Esophagus squamous epithelium (tissue), 4 donors: ENCODE measurements at regions not wholly inside any gene's neighbourhood (a gene's known extent, or its start where the extent isn't known, plus 50 kb on each side); places are given as distances from the start of the nearest gene placed in this dataset.

ENCODE experiments used
- POLR2A ChIP-seq, 4 donors: fragments of 450-650 bp; IDR thresholded peaks; one replicate each; pipeline ENCODE4 v1.6.1; 2017; ENCODE audit warnings: antibody characterized with exemption in 4 of 4, mild to moderate bottlenecking in 4 of 4, moderate library complexity in 3 of 4
- TF ChIP-seq, protein P1 (sequence below), 6 experiments: fragments of 450-650 bp in 4 of 6; fragments of 200-600 bp in 2 of 6; sonication (generic) in 2 of 6; IDR thresholded peaks; one replicate each; pipeline ENCODE4 v1.5.1; 2016 to 2019; ENCODE audit warnings: antibody characterized with exemption in 6 of 6, mild to moderate bottlenecking in 4 of 6, moderate library complexity in 4 of 6

GRCh38 chr16:66007717-66008116, 358.8 kb upstream of the CDH5 start:
- TF ChIP-seq POLR2A (IDR thresholded peaks at IDR 0.05): no peak
- TF ChIP-seq, protein P1, sequence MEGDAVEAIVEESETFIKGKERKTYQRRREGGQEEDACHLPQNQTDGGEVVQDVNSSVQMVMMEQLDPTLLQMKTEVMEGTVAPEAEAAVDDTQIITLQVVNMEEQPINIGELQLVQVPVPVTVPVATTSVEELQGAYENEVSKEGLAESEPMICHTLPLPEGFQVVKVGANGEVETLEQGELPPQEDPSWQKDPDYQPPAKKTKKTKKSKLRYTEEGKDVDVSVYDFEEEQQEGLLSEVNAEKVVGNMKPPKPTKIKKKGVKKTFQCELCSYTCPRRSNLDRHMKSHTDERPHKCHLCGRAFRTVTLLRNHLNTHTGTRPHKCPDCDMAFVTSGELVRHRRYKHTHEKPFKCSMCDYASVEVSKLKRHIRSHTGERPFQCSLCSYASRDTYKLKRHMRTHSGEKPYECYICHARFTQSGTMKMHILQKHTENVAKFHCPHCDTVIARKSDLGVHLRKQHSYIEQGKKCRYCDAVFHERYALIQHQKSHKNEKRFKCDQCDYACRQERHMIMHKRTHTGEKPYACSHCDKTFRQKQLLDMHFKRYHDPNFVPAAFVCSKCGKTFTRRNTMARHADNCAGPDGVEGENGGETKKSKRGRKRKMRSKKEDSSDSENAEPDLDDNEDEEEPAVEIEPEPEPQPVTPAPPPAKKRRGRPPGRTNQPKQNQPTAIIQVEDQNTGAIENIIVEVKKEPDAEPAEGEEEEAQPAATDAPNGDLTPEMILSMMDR (IDR thresholded peaks at IDR 0.05): no peak
